Endothelial cell of umbilical vein (primary cell): ENCODE measurements at regions not wholly inside any gene's neighbourhood (a gene's known extent, or its start where the extent isn't known, plus 50 kb on each side); places are given as distances from the start of the nearest gene placed in this dataset.

ENCODE experiments used
- BruUV-seq: library from RNA; stranded (reverse); fragments of 400-500 nt; replicated peaks from 2 replicates; lab custom pipeline; 2021; lab: Mats Ljungman, UMichigan
- CTCF ChIA-PET: fragments of 300-600, 350-600 bp; sonication (Branson Sonifier 250); formaldehyde crosslinking; loops from one replicate; lab custom pipeline; 2021; ENCODE audit warnings: antibody characterized with exemption, inconsistent platforms; lab: Charles Lee
- POLR2A ChIA-PET: fragments of 300-600, 350-600 bp; sonication (Branson Sonifier 250); formaldehyde crosslinking; loops from one replicate; lab custom pipeline; 2021; ENCODE audit warnings: antibody characterized with exemption, inconsistent platforms; lab: Charles Lee
- DNase-seq: peaks from one replicate; pipeline ENCODE4 v3.0.0-alpha.2; 2011; ENCODE audit warnings: low read depth, low spot score
- FAIRE-seq: peaks from 2 replicates; lab custom pipeline; 2011; peaks lifted over from hg19 to GRCh38; lab: Jason Lieb, UNC
- H2AFZ ChIP-seq: 2 replicates; pipeline ENCODE4 v1.6.0; 2012; ENCODE audit warnings: low read depth, low read length, control low read depth, inconsistent platforms
- H3K27ac ChIP-seq: 2 replicates; pipeline ENCODE4 v1.5.1; 2011; ENCODE audit warnings: low read depth, mild to moderate bottlenecking, control low read depth, low read length, moderate library complexity; ENCODE audit not compliant: insufficient read depth
- H3K27me3 ChIP-seq, 2 experiments: 2 replicates each; pipeline versions ENCODE4 v1.6.0 to v1.6.1; 2011; ENCODE audit warnings: low read length in 2 of 2, mixed read lengths in 1 of 2; ENCODE audit not compliant: control insufficient read depth in 2 of 2, insufficient read depth in 2 of 2
- H3K36me3 ChIP-seq, 2 experiments: 2 replicates in 1 of 2; 3 replicates in 1 of 2; pipeline ENCODE4 v1.5.1; 2011; ENCODE audit warnings: low read length in 2 of 2, mild to moderate bottlenecking in 1 of 2, moderate library complexity in 1 of 2; ENCODE audit not compliant: control insufficient read depth in 2 of 2, insufficient read depth in 2 of 2; ENCODE audit errors: extremely low read depth in 1 of 2
- H3K4me1 ChIP-seq: 3 replicates; pipeline ENCODE4 v1.5.1; 2011; ENCODE audit warnings: mild to moderate bottlenecking, low read length; ENCODE audit not compliant: control insufficient read depth, insufficient read depth; ENCODE audit errors: extremely low read depth
- H3K4me2 ChIP-seq: 2 replicates; pipeline ENCODE4 v1.6.1; 2011; ENCODE audit warnings: low read length, control low read depth, mixed read lengths; ENCODE audit not compliant: insufficient read depth
- H3K4me3 ChIP-seq, 3 experiments: fragments of 200-600 bp in 1 of 3; sonication (generic), shearing (Covaris generic) in 1 of 3; replicated peaks in 1 of 3; 2 replicates each; pipeline ENCODE4 v1.5.1; 2011 to 2016; ENCODE audit warnings: control low read depth in 3 of 3, low read length in 3 of 3, mild to moderate bottlenecking in 2 of 3, inconsistent platforms in 1 of 3, low read depth in 1 of 3, moderate library complexity in 1 of 3; ENCODE audit not compliant: insufficient read depth in 1 of 3
- H3K79me2 ChIP-seq: 2 replicates; pipeline ENCODE4 v1.6.0; 2012; ENCODE audit warnings: low read length, inconsistent platforms; ENCODE audit not compliant: control insufficient read depth, insufficient read depth
- H3K9ac ChIP-seq: replicated peaks from 2 replicates; pipeline ENCODE3; 2011; ENCODE audit warnings: low read length, control low read depth; ENCODE audit not compliant: insufficient read depth; ENCODE audit errors: extremely low read depth
- H3K9me1 ChIP-seq: replicated peaks from 3 replicates; pipeline ENCODE4 v1.6.0; 2011; ENCODE audit warnings: mild to moderate bottlenecking, low read length; ENCODE audit not compliant: control insufficient read depth, insufficient read depth; ENCODE audit errors: extremely low read depth
- H3K9me3 ChIP-seq: replicated peaks from 2 replicates; pipeline ENCODE4 v1.5.1; 2012; ENCODE audit warnings: low read length, inconsistent platforms; ENCODE audit not compliant: control insufficient read depth, insufficient read depth
- H4K20me1 ChIP-seq: replicated peaks from 2 replicates; pipeline ENCODE3; 2011; ENCODE audit warnings: mild to moderate bottlenecking, low read length; ENCODE audit not compliant: control insufficient read depth, insufficient read depth; ENCODE audit errors: extremely low read depth
- CTCF ChIP-seq, 2 donors: IDR thresholded peaks; 1 replicate in 1 of 2; 2 replicates in 1 of 2; pipeline ENCODE4 v1.5.1; 2011; ENCODE audit warnings: low read length in 2 of 2, mild to moderate bottlenecking in 2 of 2, moderate library complexity in 2 of 2, control low read depth in 1 of 2, inconsistent platforms in 1 of 2, low read depth in 1 of 2; ENCODE audit not compliant: insufficient read depth in 1 of 2; ENCODE audit errors: extremely low read depth in 1 of 2
- EZH2 ChIP-seq: IDR thresholded peaks from 2 replicates; pipeline ENCODE4 v1.6.1; 2012; ENCODE audit warnings: borderline replicate concordance, low read depth, mild to moderate bottlenecking, moderate library complexity, low read length, inconsistent platforms; ENCODE audit not compliant: severe bottlenecking
- FOS ChIP-seq: IDR thresholded peaks from 2 replicates; pipeline ENCODE4 v1.6.1; 2011; ENCODE audit warnings: mild to moderate bottlenecking, low read length, moderate library complexity, borderline replicate concordance; ENCODE audit not compliant: insufficient read depth
- GATA2 ChIP-seq: IDR thresholded peaks from 2 replicates; pipeline ENCODE4 v1.7.0; 2011; ENCODE audit warnings: low read depth, mild to moderate bottlenecking, moderate library complexity, mixed read lengths, low read length; ENCODE audit not compliant: insufficient read length, insufficient read depth
- JUN ChIP-seq: IDR thresholded peaks from 2 replicates; pipeline ENCODE4 v1.6.1; 2011; ENCODE audit warnings: borderline replicate concordance, low read depth; ENCODE audit not compliant: insufficient read length, insufficient read depth
- MAX ChIP-seq: IDR thresholded peaks from 2 replicates; pipeline ENCODE4 v1.6.1; 2011; ENCODE audit not compliant: insufficient read depth, insufficient read length
- MYC ChIP-seq: IDR thresholded peaks from one replicate; pipeline ENCODE4 v1.6.1; 2011; ENCODE audit warnings: mild to moderate bottlenecking, low read depth, low read length
- POLR2A ChIP-seq: IDR thresholded peaks from 2 replicates; pipeline ENCODE4 v1.6.1; 2012; ENCODE audit warnings: low read depth, mild to moderate bottlenecking, control low read depth, low read length
- POLR2AphosphoS5 ChIP-seq: IDR thresholded peaks from 2 replicates; pipeline ENCODE4 v1.6.1; 2012; ENCODE audit warnings: low read depth, mild to moderate bottlenecking, control low read depth, low read length, moderate library complexity; ENCODE audit not compliant: insufficient read depth
- dilution Hi-C: fragments of 300-500 bp; cut with MboI; formaldehyde crosslinking; loops from one replicate; pipeline ENCODE4 v1.15.0; 2019; ENCODE audit warnings: low sequenced_read_pairs; ENCODE audit not compliant: extremely low pct_ligation_motif_present
- intact Hi-C: fragments of 100-400 bp; cut with micrococcal nuclease; formaldehyde crosslinking; loops from one replicate; pipeline ENCODE4 v1.10.0; 2022

- intact Hi-C loops, result loop anchor here (5.0 kb wide), 1 partner anchor 108 kb away; no protein-coding TSS in a partner anchor
- TF ChIP-seq CTCF (IDR thresholded peaks at IDR 0.05; ENCODE audit: extremely low read depth in 1 of 2, insufficient read depth in 1 of 2, low read depth in 1 of 2, low read length in 2 of 2) (peak; percentile 30 to 35), GATA2 (no peak)
- BruUV-seq, result no TSS peak
- dilution Hi-C loops, result no loop called here
- Histone ChIP-seq H4K20me1 (no peaks in the 10 kb centered on the region), H3K79me2 (no peaks in the 10 kb centered on the region), H3K9me1 (no peaks in the 10 kb centered on the region), H3K4me2 (no peak overlapping the region), H3K36me3 (no peaks in the 10 kb centered on the region), H3K27ac (no peak overlapping the region), H3K4me1 (no peaks in the 10 kb centered on the region), H3K9me3 (no peaks in the 10 kb centered on the region), H3K27me3 (no peaks in the 10 kb centered on the region), H3K9ac (no peak overlapping the region), H3K4me3 (no peak overlapping the region), H2AFZ (no peak overlapping the region)
- CTCF ChIA-PET, result interaction anchor here (0.6 to 2.1 kb wide), 11 partner anchors 13 to 79 kb away, joined by 3 to 8 read pairs (median 3); no protein-coding TSS in a partner anchor
- POLR2A ChIA-PET, result no interaction called here
- FAIRE-seq (no peak), DNase-seq (no peak)
These were observed 53.4 kb upstream of the BCAR3 start for GRCh38 chr1:93734999-93735398.

- FAIRE-seq (no peak), DNase-seq (no peak)
- Histone ChIP-seq H3K27ac (no peak overlapping the region), H3K4me2 (no peak overlapping the region), H3K9me1 (no peaks in the 10 kb centered on the region), H3K36me3 (no peaks in the 10 kb centered on the region), H3K9ac (no peak overlapping the region), H3K9me3 (no peaks in the 10 kb centered on the region), H3K4me1 (no peaks in the 10 kb centered on the region), H3K79me2 (no peaks in the 10 kb centered on the region), H3K4me3 (no peak overlapping the region), H4K20me1 (no peaks in the 10 kb centered on the region), H3K27me3 (no peaks in the 10 kb centered on the region), H2AFZ (no peak overlapping the region)
- dilution Hi-C loops (no loop called here), intact Hi-C loops (no loop called here)
- TF ChIP-seq POLR2A (no peak), POLR2AphosphoS5 (no peak), JUN (no peak), GATA2 (no peak), EZH2 (no peak), MYC (no peak), MAX (no peak), FOS (no peak), CTCF (IDR thresholded peaks at IDR 0.05; ENCODE audit: extremely low read depth in 1 of 2, insufficient read depth in 1 of 2, low read depth in 1 of 2, low read length in 2 of 2) (no peak)
- BruUV-seq, result no TSS peak
- ChIA-PET POLR2A (no interaction called here), CTCF (no interaction called here)
These were observed 51.7 kb upstream of the BCAR3 start for GRCh38 chr1:93733340-93733739.
